Brain microvascular endothelial cell (primary cell): ENCODE measurements at regions not wholly inside any gene's neighbourhood (a gene's known extent, or its start where the extent isn't known, plus 50 kb on each side); places are given as distances from the start of the nearest gene placed in this dataset.

Source experiments
- DNase-seq: peaks from one replicate; pipeline ENCODE4 v3.0.0-alpha.2; 2020
- H3K27ac ChIP-seq: fragments of 250-450 bp; sonication (Bioruptor Pico); 2 replicates; pipeline ENCODE4 v1.5.1; 2020; ENCODE audit warnings: mild to moderate bottlenecking, moderate library complexity
- H3K27me3 ChIP-seq: fragments of 250-450 bp; sonication (Bioruptor Pico); replicated peaks from 2 replicates; pipeline ENCODE4 v1.5.1; 2020; ENCODE audit warnings: mild to moderate bottlenecking
- H3K36me3 ChIP-seq: fragments of 250-450 bp; sonication (Bioruptor Pico); replicated peaks from 2 replicates; pipeline ENCODE4 v1.5.1; 2020; ENCODE audit warnings: mild to moderate bottlenecking
- H3K4me3 ChIP-seq: 2 replicates; pipeline ENCODE4 v1.5.1; 2011; ENCODE audit warnings: low read depth, mild to moderate bottlenecking, control low read depth, low read length, moderate library complexity
- in situ Hi-C: cut with HindIII; loops from 2 replicates; pipeline ENCODE4 v1.10.0; 2017; ENCODE audit warnings: low sequenced_read_pairs, low pct_ligation_motif_present
- TF ChIP-seq, protein P1 (sequence below): IDR thresholded peaks from 2 replicates; pipeline ENCODE4 v1.5.1; 2011; ENCODE audit warnings: low read depth, mild to moderate bottlenecking, moderate library complexity, low read length, control low read depth, inconsistent platforms; ENCODE audit errors: missing control alignments

DNA sequence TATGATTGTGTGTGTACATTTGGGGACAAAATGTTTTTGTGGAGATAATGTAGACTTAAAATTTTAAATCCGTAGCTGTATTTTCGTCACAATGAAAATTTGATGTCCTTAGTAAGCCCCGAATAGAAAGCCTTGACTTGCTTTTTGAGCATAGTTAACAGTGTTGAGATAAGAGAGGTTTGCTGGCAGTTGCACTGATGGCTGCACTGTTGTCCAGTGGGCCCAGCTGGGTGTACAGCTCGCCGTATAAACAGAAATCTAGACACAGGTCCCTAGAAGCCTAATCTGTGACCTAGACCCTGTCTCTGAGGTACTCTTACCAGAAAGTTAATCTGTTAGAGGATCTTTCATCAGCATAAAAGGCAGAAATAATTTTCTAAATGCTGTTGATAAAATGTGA is 271.3 kb upstream of the DMRT1 start:
- in situ Hi-C loops = no loop called here
- DNase-seq = no peak
- Histone ChIP-seq H3K27ac (no peak overlapping the region), H3K36me3 (no peaks in the 10 kb centered on the region), H3K27me3 (no peaks in the 10 kb centered on the region), H3K4me3 (no peak overlapping the region)
- TF ChIP-seq, protein P1, sequence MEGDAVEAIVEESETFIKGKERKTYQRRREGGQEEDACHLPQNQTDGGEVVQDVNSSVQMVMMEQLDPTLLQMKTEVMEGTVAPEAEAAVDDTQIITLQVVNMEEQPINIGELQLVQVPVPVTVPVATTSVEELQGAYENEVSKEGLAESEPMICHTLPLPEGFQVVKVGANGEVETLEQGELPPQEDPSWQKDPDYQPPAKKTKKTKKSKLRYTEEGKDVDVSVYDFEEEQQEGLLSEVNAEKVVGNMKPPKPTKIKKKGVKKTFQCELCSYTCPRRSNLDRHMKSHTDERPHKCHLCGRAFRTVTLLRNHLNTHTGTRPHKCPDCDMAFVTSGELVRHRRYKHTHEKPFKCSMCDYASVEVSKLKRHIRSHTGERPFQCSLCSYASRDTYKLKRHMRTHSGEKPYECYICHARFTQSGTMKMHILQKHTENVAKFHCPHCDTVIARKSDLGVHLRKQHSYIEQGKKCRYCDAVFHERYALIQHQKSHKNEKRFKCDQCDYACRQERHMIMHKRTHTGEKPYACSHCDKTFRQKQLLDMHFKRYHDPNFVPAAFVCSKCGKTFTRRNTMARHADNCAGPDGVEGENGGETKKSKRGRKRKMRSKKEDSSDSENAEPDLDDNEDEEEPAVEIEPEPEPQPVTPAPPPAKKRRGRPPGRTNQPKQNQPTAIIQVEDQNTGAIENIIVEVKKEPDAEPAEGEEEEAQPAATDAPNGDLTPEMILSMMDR = no peak

DNA sequence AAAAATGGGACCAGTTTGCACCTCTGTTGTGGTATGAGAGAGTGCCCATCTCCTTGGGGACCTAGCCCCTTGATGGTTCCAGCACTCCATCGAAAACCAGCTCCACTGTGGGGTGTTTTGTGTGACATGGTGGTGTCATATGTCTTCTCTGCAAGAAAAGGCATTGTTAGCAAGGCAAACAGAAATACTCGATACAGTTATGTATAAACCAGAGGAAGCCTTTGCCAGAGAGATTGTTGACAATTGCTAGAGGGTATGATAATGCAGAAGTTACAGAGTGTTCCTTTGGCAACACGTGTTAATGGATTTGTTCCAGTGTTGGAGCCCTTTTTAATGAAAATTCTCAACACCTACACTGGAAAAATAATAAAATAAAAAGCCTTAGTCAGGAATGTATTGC is 270.4 kb upstream of the DMRT1 start:
- TF ChIP-seq, protein P1 = no peak
- in situ Hi-C loops = no loop called here
- Histone ChIP-seq H3K36me3 (no peaks in the 10 kb centered on the region), H3K4me3 (no peak overlapping the region), H3K27me3 (no peaks in the 10 kb centered on the region), H3K27ac (no peak overlapping the region)
- DNase-seq = no peak

DNA sequence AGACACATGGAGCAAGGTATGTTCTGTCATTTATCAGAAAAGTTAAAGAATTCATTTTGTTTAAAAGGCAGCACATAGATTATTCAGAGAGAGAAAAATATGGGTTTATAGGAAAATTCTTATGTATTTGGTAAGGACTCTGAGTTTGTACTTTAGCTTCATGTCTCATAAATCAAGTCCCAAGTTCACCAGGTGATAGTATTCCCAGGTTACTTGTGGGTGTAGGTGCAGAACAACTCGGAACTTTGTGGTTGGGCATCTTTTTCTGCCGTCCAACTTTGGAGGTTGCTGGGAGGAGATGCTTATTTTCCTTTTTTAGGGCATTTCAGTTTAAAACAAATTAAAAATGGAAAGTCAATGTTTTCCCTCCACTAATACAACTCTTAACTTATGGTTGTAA is 269.8 kb upstream of the DMRT1 start:
- in situ Hi-C loops = no loop called here
- no peak for DNase-seq
- TF ChIP-seq, protein P1 = no peak
- Histone ChIP-seq H3K4me3 (no peak overlapping the region), H3K27me3 (no peaks in the 10 kb centered on the region), H3K36me3 (no peaks in the 10 kb centered on the region), H3K27ac (no peak overlapping the region)

DNA sequence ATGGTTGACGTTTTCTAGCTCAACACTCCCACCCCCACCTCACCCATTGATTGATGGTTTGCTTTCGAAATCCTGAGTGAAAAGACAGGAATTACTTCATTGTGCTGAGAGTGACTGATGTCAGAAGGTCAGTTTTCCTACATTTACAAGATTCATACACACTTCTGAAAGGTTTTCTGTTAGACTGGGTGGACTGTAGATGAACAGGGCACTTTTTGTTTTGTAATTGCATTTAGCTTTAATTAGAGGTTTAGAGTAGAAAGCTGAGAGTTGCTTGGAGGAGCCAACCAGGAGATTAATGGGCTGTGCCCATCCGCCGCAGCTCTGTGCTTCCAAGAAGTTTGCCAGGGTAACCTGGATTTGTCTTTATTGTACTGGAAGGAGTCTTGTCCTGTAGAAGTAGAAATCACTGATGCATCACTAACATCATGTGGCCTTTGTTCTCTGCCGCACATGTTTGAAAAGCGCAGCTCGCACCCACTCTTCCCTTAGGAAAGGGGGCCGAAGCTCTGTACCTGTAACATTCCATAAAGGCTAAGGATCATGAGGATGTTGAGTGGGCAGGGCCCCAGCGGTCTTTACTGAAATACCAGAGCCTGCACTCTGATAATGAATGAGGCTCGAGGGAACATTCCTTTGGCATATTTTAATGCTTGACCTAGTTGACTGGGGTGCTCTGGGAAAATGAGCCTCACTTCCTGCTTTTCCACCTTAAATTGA is 267.6 kb upstream of the DMRT1 start:
- no peak overlapping the region for H3K4me3 ChIP-seq
- in situ Hi-C loops = no loop called here
- TF ChIP-seq, protein P1 = no peak
- no peaks in the 10 kb centered on the region for H3K36me3 ChIP-seq
- no peak overlapping the region for H3K27ac ChIP-seq
- H3K27me3 ChIP-seq = no peaks in the 10 kb centered on the region
- DNase-seq = no peak

DNA sequence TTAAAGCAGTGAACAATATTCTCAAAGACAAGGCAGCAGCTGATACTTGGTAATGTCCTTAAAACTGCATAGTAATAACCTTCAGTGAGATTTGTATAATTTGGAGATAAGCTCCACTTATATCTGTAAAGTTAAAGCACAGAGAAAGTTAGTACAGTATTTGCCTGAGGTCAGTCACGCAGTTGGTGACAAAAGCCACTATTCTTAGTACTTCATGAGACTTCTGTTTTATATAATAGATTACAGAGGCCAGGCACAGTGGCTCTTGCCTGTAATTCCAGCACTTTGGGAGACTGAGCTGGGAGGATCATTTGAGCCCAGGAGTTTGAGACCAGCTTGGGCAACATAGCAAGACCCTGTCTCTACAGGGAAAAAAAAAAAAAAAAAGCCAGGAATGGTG is 266.4 kb upstream of the DMRT1 start:
- TF ChIP-seq, protein P1 = no peak
- no peaks in the 10 kb centered on the region for H3K36me3 ChIP-seq
- in situ Hi-C loops = no loop called here
- DNase-seq = no peak
- no peaks in the 10 kb centered on the region for H3K27me3 ChIP-seq
- H3K4me3 ChIP-seq = no peak overlapping the region
- H3K27ac ChIP-seq = no peak overlapping the region
